GM23248 (cell line): ENCODE measurements at regions not wholly inside any gene's neighbourhood (a gene's known extent, or its start where the extent isn't known, plus 50 kb on each side); places are given as distances from the start of the nearest gene placed in this dataset.

ENCODE experiments used
- EZH2 ChIP-seq: fragments of 200-600 bp; sonication (generic); IDR thresholded peaks from 2 replicates; pipeline ENCODE4 v1.6.1; 2018; ENCODE audit warnings: antibody characterized with exemption, mild to moderate bottlenecking; ENCODE audit not compliant: insufficient read depth, poor library complexity, severe bottlenecking
- EZH2phosphoT487 ChIP-seq: fragments of 200-600 bp; sonication (generic); IDR thresholded peaks from 2 replicates; pipeline ENCODE4 v1.6.1; 2018; ENCODE audit warnings: antibody characterized with exemption, moderate library complexity, mild to moderate bottlenecking, low read depth; ENCODE audit not compliant: insufficient read depth

- TF ChIP-seq EZH2phosphoT487 (no peak), EZH2 (no peak)
Observed at GRCh38 chr21:41687633-41688032, 79.2 kb downstream of the RIPK4 start.
